T47D (cell line): ENCODE measurements at regions not wholly inside any gene's neighbourhood (a gene's known extent, or its start where the extent isn't known, plus 50 kb on each side); places are given as distances from the start of the nearest gene placed in this dataset.
"Not testable (repeated sequence)": the region's sequence is repeated elsewhere in the genome, so short reads cannot be mapped to it uniquely, and the experiment has no call there.

Experiments
- DNase-seq, 2 experiments: peaks; one replicate each; pipeline versions ENCODE4 v3.0.0 to v3.0.0-alpha.2; 2011 to 2012; ENCODE audit warnings: low read depth in 1 of 2, low spot score in 1 of 2
- JUND ChIP-seq: IDR thresholded peaks from 2 replicates; pipeline ENCODE4 v1.6.1; 2012; ENCODE audit warnings: low read depth
- in situ Hi-C: cut with HindIII; loops from 2 replicates; pipeline ENCODE4 v1.10.0; 2016; ENCODE audit warnings: low sequenced_read_pairs, low pct_unique_long_range_greater_than_20kb

GRCh38 chr9:21709464-21710058, 92.9 kb upstream of the MTAP start:
- DNase-seq, result peak in 1 of 2 experiments; percentile 42
- in situ Hi-C loops, result no loop called here
- no peak for TF ChIP-seq JUND

- no peak for DNase-seq
- in situ Hi-C loops, result no loop called here
- no peak for TF ChIP-seq JUND
Observed at GRCh38 chr9:21710548-21711191, 91.8 kb upstream of the MTAP start.

GRCh38 chr9:21711504-21711903, 90.9 kb upstream of the MTAP start:
- in situ Hi-C loops, result no loop called here
- TF ChIP-seq JUND, result no peak
- no peak for DNase-seq

GRCh38 chr9:21715408-21715807, 87.0 kb upstream of the MTAP start:
- no peak for TF ChIP-seq JUND
- in situ Hi-C loops, result no loop called here
- DNase-seq, result no peak

GRCh38 chr9:21720758-21721157, 81.7 kb upstream of the MTAP start:
- in situ Hi-C loops, result no loop called here
- no peak for DNase-seq
- no peak for TF ChIP-seq JUND

- in situ Hi-C loops, DNase-seq: not testable (repeated sequence)
Observed at GRCh38 chr9:21727411-21727810, 75.0 kb upstream of the MTAP start.

- no peak for DNase-seq
- TF ChIP-seq JUND, result no peak
- in situ Hi-C loops, result no loop called here
Observed at GRCh38 chr9:21728781-21729180, 73.7 kb upstream of the MTAP start.

- DNase-seq, result no peak
- in situ Hi-C loops, result no loop called here
- no peak for TF ChIP-seq JUND
Observed at GRCh38 chr9:21729648-21730047, 72.8 kb upstream of the MTAP start.

- in situ Hi-C loops, result no loop called here
Observed at GRCh38 chr9:21730899-21731298, 71.5 kb upstream of the MTAP start.

GRCh38 chr9:21741151-21741550, 61.3 kb upstream of the MTAP start:
- DNase-seq, result no peak
- in situ Hi-C loops, result no loop called here
- no peak for TF ChIP-seq JUND

More at GRCh38 chr9:21730899-21731298, 71.5 kb upstream of the MTAP start:
- TF ChIP-seq JUND, result no peak
- no peak for DNase-seq

GRCh38 chr9:21744320-21744719, 58.1 kb upstream of the MTAP start:
- DNase-seq, result no peak
- TF ChIP-seq JUND, result no peak
- in situ Hi-C loops, result no loop called here

GRCh38 chr9:21744841-21745240, 57.6 kb upstream of the MTAP start:
- DNase-seq, result no peak
- in situ Hi-C loops, result no loop called here
- TF ChIP-seq JUND, result no peak

GRCh38 chr9:21746550-21746949, 55.9 kb upstream of the MTAP start:
- no peak for TF ChIP-seq JUND
- DNase-seq, result no peak
- in situ Hi-C loops, result no loop called here

GRCh38 chr9:21747175-21747574, 55.3 kb upstream of the MTAP start:
- TF ChIP-seq JUND, result no peak
- DNase-seq, result no peak
- in situ Hi-C loops, result no loop called here
